Transverse colon (tissue), 4 donors: ENCODE measurements at regions not wholly inside any gene's neighbourhood (a gene's known extent, or its start where the extent isn't known, plus 50 kb on each side); places are given as distances from the start of the nearest gene placed in this dataset.

Experiments
- EP300 ChIP-seq: sonication (generic); formaldehyde crosslinking; IDR thresholded peaks from one replicate; pipeline ENCODE4 v1.6.1; 2017; ENCODE audit warnings: antibody characterized with exemption, low read depth
- POLR2A ChIP-seq: fragments of 450-650 bp; IDR thresholded peaks from one replicate; pipeline ENCODE4 v1.6.1; 2016; ENCODE audit warnings: antibody characterized with exemption, mild to moderate bottlenecking, moderate library complexity
- POLR2AphosphoS5 ChIP-seq, 3 donors: sonication (generic); formaldehyde crosslinking; IDR thresholded peaks; one replicate each; pipeline ENCODE4 v1.6.1; 2016; ENCODE audit warnings: antibody characterized with exemption in 3 of 3
- TF ChIP-seq, protein P1 (sequence below), 5 experiments: fragments of 200-600 bp in 3 of 5; fragments of 450-650 bp in 2 of 5; sonication (generic) in 3 of 5; IDR thresholded peaks; 1 replicate in 2 of 5; 2 replicates in 3 of 5; pipeline ENCODE4 v1.5.1; 2016 to 2017; ENCODE audit warnings: antibody characterized with exemption in 5 of 5, inconsistent platforms in 3 of 5, mild to moderate bottlenecking in 2 of 5, moderate library complexity in 1 of 5

- TF ChIP-seq, protein P1, sequence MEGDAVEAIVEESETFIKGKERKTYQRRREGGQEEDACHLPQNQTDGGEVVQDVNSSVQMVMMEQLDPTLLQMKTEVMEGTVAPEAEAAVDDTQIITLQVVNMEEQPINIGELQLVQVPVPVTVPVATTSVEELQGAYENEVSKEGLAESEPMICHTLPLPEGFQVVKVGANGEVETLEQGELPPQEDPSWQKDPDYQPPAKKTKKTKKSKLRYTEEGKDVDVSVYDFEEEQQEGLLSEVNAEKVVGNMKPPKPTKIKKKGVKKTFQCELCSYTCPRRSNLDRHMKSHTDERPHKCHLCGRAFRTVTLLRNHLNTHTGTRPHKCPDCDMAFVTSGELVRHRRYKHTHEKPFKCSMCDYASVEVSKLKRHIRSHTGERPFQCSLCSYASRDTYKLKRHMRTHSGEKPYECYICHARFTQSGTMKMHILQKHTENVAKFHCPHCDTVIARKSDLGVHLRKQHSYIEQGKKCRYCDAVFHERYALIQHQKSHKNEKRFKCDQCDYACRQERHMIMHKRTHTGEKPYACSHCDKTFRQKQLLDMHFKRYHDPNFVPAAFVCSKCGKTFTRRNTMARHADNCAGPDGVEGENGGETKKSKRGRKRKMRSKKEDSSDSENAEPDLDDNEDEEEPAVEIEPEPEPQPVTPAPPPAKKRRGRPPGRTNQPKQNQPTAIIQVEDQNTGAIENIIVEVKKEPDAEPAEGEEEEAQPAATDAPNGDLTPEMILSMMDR (IDR thresholded peaks at IDR 0.05), result no peak
- TF ChIP-seq POLR2A (no peak), EP300 (no peak), POLR2AphosphoS5 (IDR thresholded peaks at IDR 0.05) (no peak)
These were observed 209.9 kb downstream of the CRPPA start for GRCh38 chr7:16211402-16211925.
